ENCODE measurements at regions not wholly inside any gene's neighbourhood (a gene's known extent, or its start where the extent isn't known, plus 50 kb on each side); places are given as distances from the start of the nearest gene placed in this dataset.

DNA sequence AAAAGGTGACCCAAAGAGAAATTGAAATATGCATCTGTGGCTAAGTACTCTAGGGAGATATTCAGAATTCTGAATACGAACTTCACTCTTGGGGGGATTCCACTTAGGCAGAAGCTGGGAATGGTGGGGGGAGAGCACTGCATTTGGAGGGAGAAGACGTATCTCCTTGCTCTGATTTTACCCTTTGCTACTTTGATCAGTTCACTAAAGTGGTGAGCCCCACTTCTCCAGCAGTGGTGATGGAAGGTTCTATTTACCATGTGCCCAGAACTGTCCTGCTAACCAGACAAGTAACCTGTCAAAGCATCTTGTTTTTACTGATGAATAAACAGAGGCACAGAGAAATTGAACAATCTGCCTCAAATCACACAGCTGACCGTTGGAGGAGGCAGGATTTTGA, 483.4 kb downstream of the SIPA1L2 start:
- DNase-seq (ENCODE audit: low read depth, low spot score): no peak

DNA sequence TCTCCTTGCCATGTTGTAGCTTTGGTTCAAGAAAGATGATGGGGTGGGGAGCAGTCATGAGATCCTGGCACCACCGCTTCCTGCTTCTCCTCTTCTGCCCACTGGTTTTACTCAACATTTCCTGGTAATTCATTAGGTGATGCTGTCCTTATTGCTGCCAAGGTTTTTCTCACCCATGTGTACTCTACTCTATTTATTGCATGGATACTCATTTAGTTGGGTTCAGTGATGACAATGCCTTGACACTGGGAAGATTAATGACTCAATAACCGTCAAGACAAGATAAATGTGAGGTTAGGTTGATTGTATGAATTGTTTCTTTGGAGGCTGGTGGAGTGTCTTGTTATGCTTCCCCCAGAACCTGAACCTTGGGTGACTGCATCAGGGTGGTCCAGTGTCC, 484.2 kb downstream of the SIPA1L2 start:
- no peak for ATAC-seq
- BruUV-seq (replicated peaks): no TSS peak
- POLR2A ChIA-PET: no interaction called here
- DNase-seq (ENCODE audit: low read depth, low spot score): no peak
- intact Hi-C loops (cut with micrococcal nuclease; ENCODE audit: unreplicated experiment) (no loop called here), in situ Hi-C loops (cut with HindIII; ENCODE audit: low pct_unique_long_range_greater_than_20kb, low sequenced_read_pairs) (no loop called here)
- Histone ChIP-seq H3K9me3 (ENCODE audit: control insufficient read depth, insufficient read depth, low read depth, low read length) (0 out of 2 replicates have a peak, but pooled peaks cover 5% of the 10 kb centered on the region), H3K27ac (ENCODE audit: low read length) (no peak overlapping the region), H3K4me1 (ENCODE audit: control insufficient read depth, insufficient read depth, low read length) (no peaks in the 10 kb centered on the region; the same call in 1 of the 2 replicates), H3K27me3 (ENCODE audit: control insufficient read depth, insufficient read depth, low read length) (no peaks in the 10 kb centered on the region), H3K4me3 (ENCODE audit: low read depth in 2 of 2, low read length in 2 of 2) (no peak overlapping the region), H3K36me3 (ENCODE audit: control insufficient read depth, insufficient read depth, low read length) (no peaks in the 10 kb centered on the region)
- CTCF ChIA-PET: no interaction called here
- TF ChIP-seq POLR2AphosphoS5 (IDR thresholded peaks at IDR 0.05; ENCODE audit: low read depth, low read length): no peak
- TF ChIP-seq, protein P1, sequence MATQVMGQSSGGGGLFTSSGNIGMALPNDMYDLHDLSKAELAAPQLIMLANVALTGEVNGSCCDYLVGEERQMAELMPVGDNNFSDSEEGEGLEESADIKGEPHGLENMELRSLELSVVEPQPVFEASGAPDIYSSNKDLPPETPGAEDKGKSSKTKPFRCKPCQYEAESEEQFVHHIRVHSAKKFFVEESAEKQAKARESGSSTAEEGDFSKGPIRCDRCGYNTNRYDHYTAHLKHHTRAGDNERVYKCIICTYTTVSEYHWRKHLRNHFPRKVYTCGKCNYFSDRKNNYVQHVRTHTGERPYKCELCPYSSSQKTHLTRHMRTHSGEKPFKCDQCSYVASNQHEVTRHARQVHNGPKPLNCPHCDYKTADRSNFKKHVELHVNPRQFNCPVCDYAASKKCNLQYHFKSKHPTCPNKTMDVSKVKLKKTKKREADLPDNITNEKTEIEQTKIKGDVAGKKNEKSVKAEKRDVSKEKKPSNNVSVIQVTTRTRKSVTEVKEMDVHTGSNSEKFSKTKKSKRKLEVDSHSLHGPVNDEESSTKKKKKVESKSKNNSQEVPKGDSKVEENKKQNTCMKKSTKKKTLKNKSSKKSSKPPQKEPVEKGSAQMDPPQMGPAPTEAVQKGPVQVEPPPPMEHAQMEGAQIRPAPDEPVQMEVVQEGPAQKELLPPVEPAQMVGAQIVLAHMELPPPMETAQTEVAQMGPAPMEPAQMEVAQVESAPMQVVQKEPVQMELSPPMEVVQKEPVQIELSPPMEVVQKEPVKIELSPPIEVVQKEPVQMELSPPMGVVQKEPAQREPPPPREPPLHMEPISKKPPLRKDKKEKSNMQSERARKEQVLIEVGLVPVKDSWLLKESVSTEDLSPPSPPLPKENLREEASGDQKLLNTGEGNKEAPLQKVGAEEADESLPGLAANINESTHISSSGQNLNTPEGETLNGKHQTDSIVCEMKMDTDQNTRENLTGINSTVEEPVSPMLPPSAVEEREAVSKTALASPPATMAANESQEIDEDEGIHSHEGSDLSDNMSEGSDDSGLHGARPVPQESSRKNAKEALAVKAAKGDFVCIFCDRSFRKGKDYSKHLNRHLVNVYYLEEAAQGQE (IDR thresholded peaks at IDR 0.05; ENCODE audit: insufficient read depth in 1 of 2, low read depth in 2 of 2, low read length in 1 of 2): no peak
- TF ChIP-seq TCF7L2 (IDR thresholded peaks at IDR 0.05; ENCODE audit: low read depth, low read length): no peak
- no peak for TF ChIP-seq SIN3A (IDR thresholded peaks at IDR 0.05; ENCODE audit: borderline replicate concordance, insufficient read depth, low read depth, low read length)
- TF ChIP-seq, protein P2, sequence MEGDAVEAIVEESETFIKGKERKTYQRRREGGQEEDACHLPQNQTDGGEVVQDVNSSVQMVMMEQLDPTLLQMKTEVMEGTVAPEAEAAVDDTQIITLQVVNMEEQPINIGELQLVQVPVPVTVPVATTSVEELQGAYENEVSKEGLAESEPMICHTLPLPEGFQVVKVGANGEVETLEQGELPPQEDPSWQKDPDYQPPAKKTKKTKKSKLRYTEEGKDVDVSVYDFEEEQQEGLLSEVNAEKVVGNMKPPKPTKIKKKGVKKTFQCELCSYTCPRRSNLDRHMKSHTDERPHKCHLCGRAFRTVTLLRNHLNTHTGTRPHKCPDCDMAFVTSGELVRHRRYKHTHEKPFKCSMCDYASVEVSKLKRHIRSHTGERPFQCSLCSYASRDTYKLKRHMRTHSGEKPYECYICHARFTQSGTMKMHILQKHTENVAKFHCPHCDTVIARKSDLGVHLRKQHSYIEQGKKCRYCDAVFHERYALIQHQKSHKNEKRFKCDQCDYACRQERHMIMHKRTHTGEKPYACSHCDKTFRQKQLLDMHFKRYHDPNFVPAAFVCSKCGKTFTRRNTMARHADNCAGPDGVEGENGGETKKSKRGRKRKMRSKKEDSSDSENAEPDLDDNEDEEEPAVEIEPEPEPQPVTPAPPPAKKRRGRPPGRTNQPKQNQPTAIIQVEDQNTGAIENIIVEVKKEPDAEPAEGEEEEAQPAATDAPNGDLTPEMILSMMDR (IDR thresholded peaks at IDR 0.05): no peak

More for the DNA sequence above, 483.4 kb downstream of the SIPA1L2 start:
- BruUV-seq (replicated peaks): no TSS peak
- Histone ChIP-seq H3K4me3 (ENCODE audit: low read depth in 2 of 2, low read length in 2 of 2) (no peak overlapping the region), H3K36me3 (ENCODE audit: control insufficient read depth, insufficient read depth, low read length) (no peaks in the 10 kb centered on the region), H3K27ac (ENCODE audit: low read length) (no peak overlapping the region), H3K4me1 (ENCODE audit: control insufficient read depth, insufficient read depth, low read length) (no peaks in the 10 kb centered on the region; the same call in 1 of the 2 replicates), H3K27me3 (ENCODE audit: control insufficient read depth, insufficient read depth, low read length) (no peaks in the 10 kb centered on the region), H3K9me3 (ENCODE audit: control insufficient read depth, insufficient read depth, low read depth, low read length) (0 out of 2 replicates have a peak, but pooled peaks cover 2% of the 10 kb centered on the region)
- in situ Hi-C loops (cut with HindIII; ENCODE audit: low pct_unique_long_range_greater_than_20kb, low sequenced_read_pairs): no loop called here
- no peak for ATAC-seq
- TF ChIP-seq SIN3A (IDR thresholded peaks at IDR 0.05; ENCODE audit: borderline replicate concordance, insufficient read depth, low read depth, low read length): no peak
- TF ChIP-seq TCF7L2 (IDR thresholded peaks at IDR 0.05; ENCODE audit: low read depth, low read length): no peak
- TF ChIP-seq, protein P1 (IDR thresholded peaks at IDR 0.05; ENCODE audit: insufficient read depth in 1 of 2, low read depth in 2 of 2, low read length in 1 of 2): no peak
- no peak for TF ChIP-seq POLR2AphosphoS5 (IDR thresholded peaks at IDR 0.05; ENCODE audit: low read depth, low read length)
- TF ChIP-seq, protein P2 (IDR thresholded peaks at IDR 0.05): no peak
- intact Hi-C loops (cut with micrococcal nuclease; ENCODE audit: unreplicated experiment): no loop called here
- ChIA-PET POLR2A (no interaction called here), CTCF (no interaction called here)
